ENCODE measurements at regions not wholly inside any gene's neighbourhood (a gene's known extent, or its start where the extent isn't known, plus 50 kb on each side); places are given as distances from the start of the nearest gene placed in this dataset.

GRCh38 chr11:131186629-131187101 lies 183.8 kb upstream of the NTM start:
- TF ChIP-seq CTCF (IDR thresholded peaks at IDR 0.05; ENCODE audit: low read depth, low read length, missing control alignments), result no peak
- no peak for DNase-seq (ENCODE audit: extremely low read depth, low read depth)
- no peak overlapping the region for H3K4me3 ChIP-seq (replicated peaks; ENCODE audit: low read depth, low read length)

GRCh38 chr11:131190446-131190845 lies 180.0 kb upstream of the NTM start:
- no peak for TF ChIP-seq CTCF (IDR thresholded peaks at IDR 0.05; ENCODE audit: low read depth, low read length, missing control alignments)
- no peak for DNase-seq (ENCODE audit: extremely low read depth, low read depth)
- no peak overlapping the region for H3K4me3 ChIP-seq (replicated peaks; ENCODE audit: low read depth, low read length)

GRCh38 chr11:131191606-131192005 lies 178.8 kb upstream of the NTM start:
- no peak overlapping the region for H3K4me3 ChIP-seq (replicated peaks; ENCODE audit: low read depth, low read length)
- DNase-seq (ENCODE audit: extremely low read depth, low read depth), result no peak
- no peak for TF ChIP-seq CTCF (IDR thresholded peaks at IDR 0.05; ENCODE audit: low read depth, low read length, missing control alignments)

GRCh38 chr11:131192628-131193027 lies 177.8 kb upstream of the NTM start:
- no peak for DNase-seq (ENCODE audit: extremely low read depth, low read depth)
- TF ChIP-seq CTCF (IDR thresholded peaks at IDR 0.05; ENCODE audit: low read depth, low read length, missing control alignments), result no peak

GRCh38 chr11:131193031-131193501 lies 177.3 kb upstream of the NTM start:
- no peak for DNase-seq (ENCODE audit: extremely low read depth, low read depth)
- no peak overlapping the region for H3K4me3 ChIP-seq (replicated peaks; ENCODE audit: low read depth, low read length)
- TF ChIP-seq CTCF (IDR thresholded peaks at IDR 0.05; ENCODE audit: low read depth, low read length, missing control alignments), result no peak

More at GRCh38 chr11:131192628-131193027, 177.8 kb upstream of the NTM start:
- H3K4me3 ChIP-seq (replicated peaks; ENCODE audit: low read depth, low read length), result no peak overlapping the region

GRCh38 chr11:131194726-131195125 lies 175.7 kb upstream of the NTM start:
- no peak for TF ChIP-seq CTCF (IDR thresholded peaks at IDR 0.05; ENCODE audit: low read depth, low read length, missing control alignments)
- H3K4me3 ChIP-seq (replicated peaks; ENCODE audit: low read depth, low read length), result no peak overlapping the region
- DNase-seq (ENCODE audit: extremely low read depth, low read depth), result no peak
